SK-N-SH (cell line): ENCODE measurements at regions not wholly inside any gene's neighbourhood (a gene's known extent, or its start where the extent isn't known, plus 50 kb on each side); places are given as distances from the start of the nearest gene placed in this dataset.

Source experiments
- CTCF ChIA-PET: fragments of 300-600, 350-600 bp; formaldehyde crosslinking; extraction: SDS; loops from one replicate; lab custom pipeline; 2021; lab: Yijun Ruan, JAX
- POLR2A ChIA-PET: fragments of 350-600 bp; sonication (Branson Sonifier 250); formaldehyde crosslinking; extraction: SDS; loops from one replicate; lab custom pipeline; 2020; ENCODE audit warnings: antibody characterized with exemption, inconsistent platforms; lab: Yijun Ruan, JAX
- DNase-seq: peaks from one replicate; pipeline ENCODE4 v3.0.0; 2012
- H2AFZ ChIP-seq: fragments of 200-600 bp; sonication (generic); 2 replicates; pipeline ENCODE4 v1.8.1; 2016; ENCODE audit warnings: antibody characterized with exemption, mild to moderate bottlenecking, low read depth
- H3F3A ChIP-seq: fragments of 200-600 bp; sonication (generic); replicated peaks from 2 replicates; pipeline ENCODE3; 2016; ENCODE audit warnings: antibody characterized with exemption, mild to moderate bottlenecking; ENCODE audit not compliant: insufficient read depth
- H3K27ac ChIP-seq, 2 experiments: fragments of 200-500 bp in 1 of 2; fragments of 200-600 bp in 1 of 2; sonication (Bioruptor generic) in 1 of 2; sonication (generic), shearing (Covaris generic) in 1 of 2; 2 replicates each; pipeline versions ENCODE4 v1.5.1 to v1.6.1; 2014 to 2016; ENCODE audit warnings: low read depth in 2 of 2, inconsistent platforms in 1 of 2, low read length in 1 of 2, mild to moderate bottlenecking in 1 of 2, mixed read lengths in 1 of 2
- H3K27me3 ChIP-seq: fragments of 200-600 bp; sonication (generic), shearing (Covaris generic); 2 replicates; pipeline ENCODE4 v1.6.1; 2016; ENCODE audit warnings: mixed run types; ENCODE audit not compliant: insufficient read depth
- H3K36me3 ChIP-seq, 2 experiments: fragments of 200-500 bp in 1 of 2; fragments of 200-600 bp in 1 of 2; sonication (Bioruptor generic) in 1 of 2; sonication (generic) in 1 of 2; replicated peaks in 1 of 2; 2 replicates each; pipeline versions ENCODE3 to v1.5.1; 2014 to 2016; ENCODE audit warnings: low read length in 1 of 2, mild to moderate bottlenecking in 1 of 2; ENCODE audit not compliant: insufficient read depth in 2 of 2, control insufficient read depth in 1 of 2
- H3K4me1 ChIP-seq, 2 experiments: fragments of 200-500 bp in 1 of 2; fragments of 200-600 bp in 1 of 2; sonication (Bioruptor generic) in 1 of 2; sonication (generic), shearing (Covaris generic) in 1 of 2; 2 replicates each; pipeline versions ENCODE4 v1.5.1 to v1.6.1; 2014 to 2016; ENCODE audit warnings: low read depth in 1 of 2, low read length in 1 of 2, mixed run types in 1 of 2; ENCODE audit not compliant: insufficient read depth in 2 of 2, control insufficient read depth in 1 of 2
- H3K4me2 ChIP-seq: fragments of 200-600 bp; sonication (generic), shearing (Covaris generic); 2 replicates; pipeline ENCODE4 v1.6.1; 2017; ENCODE audit warnings: mixed run types
- H3K4me3 ChIP-seq, 2 experiments: fragments of 200-500 bp in 1 of 2; fragments of 200-600 bp in 1 of 2; sonication (Bioruptor generic) in 1 of 2; sonication (generic), shearing (Covaris generic) in 1 of 2; 2 replicates each; pipeline versions ENCODE4 v1.5.1 to v1.8.1; 2014 to 2016; ENCODE audit warnings: low read depth in 2 of 2, inconsistent platforms in 1 of 2, low read length in 1 of 2, mild to moderate bottlenecking in 1 of 2, mixed read lengths in 1 of 2, moderate library complexity in 1 of 2
- H3K79me2 ChIP-seq: fragments of 200-600 bp; sonication (generic); 2 replicates; pipeline ENCODE4 v1.8.1; 2017; ENCODE audit warnings: mild to moderate bottlenecking; ENCODE audit not compliant: insufficient read depth
- H3K9ac ChIP-seq: fragments of 200-600 bp; sonication (generic); 2 replicates; pipeline ENCODE4 v1.6.1; 2017; ENCODE audit warnings: mixed run types
- H3K9me2 ChIP-seq: fragments of 200-600 bp; sonication (generic); 2 replicates; pipeline ENCODE4 v1.6.1; 2017; ENCODE audit warnings: mixed run types
- H3K9me3 ChIP-seq: fragments of 200-600 bp; sonication (generic); 2 replicates; pipeline ENCODE4 v1.6.1; 2017; ENCODE audit warnings: mixed run types, mild to moderate bottlenecking, moderate library complexity
- H4K20me1 ChIP-seq: fragments of 200-600 bp; sonication (generic); 2 replicates; pipeline ENCODE4 v1.6.1; 2017; ENCODE audit warnings: mild to moderate bottlenecking, mixed run types; ENCODE audit not compliant: insufficient read depth
- ELF1 ChIP-seq: IDR thresholded peaks from 2 replicates; pipeline ENCODE4 v1.4.0; 2012
- EP300 ChIP-seq, 2 experiments: IDR thresholded peaks; 2 replicates each; pipeline versions ENCODE4 v1.4.0 to v1.6.1; 2012; ENCODE audit warnings: borderline replicate concordance in 1 of 2, low read depth in 1 of 2, low read length in 1 of 2
- FOXJ3 ChIP-seq: sonication (generic); formaldehyde crosslinking; IDR thresholded peaks from 2 replicates; pipeline ENCODE4 v1.5.1; 2020; ENCODE audit warnings: mild to moderate bottlenecking, missing genetic modification reagents
- GABPA ChIP-seq: IDR thresholded peaks from 2 replicates; pipeline ENCODE4 v1.4.0; 2012; ENCODE audit warnings: low read depth, mild to moderate bottlenecking
- GATA2 ChIP-seq: sonication (generic); formaldehyde crosslinking; IDR thresholded peaks from 2 replicates; pipeline ENCODE4 v1.5.0; 2020; ENCODE audit warnings: mild to moderate bottlenecking, missing genetic modification reagents
- MXI1 ChIP-seq: IDR thresholded peaks from 2 replicates; pipeline ENCODE4 v1.6.1; 2012; ENCODE audit warnings: mild to moderate bottlenecking, low read depth, low read length, improper control_type of control experiment
- NFIC ChIP-seq: IDR thresholded peaks from 2 replicates; pipeline ENCODE4 v1.4.0; 2012; ENCODE audit warnings: borderline replicate concordance
- RAD21 ChIP-seq: IDR thresholded peaks from 2 replicates; pipeline ENCODE4 v1.6.1; 2012; ENCODE audit warnings: mild to moderate bottlenecking, low read length
- RCOR1 ChIP-seq: fragments of 150-350 bp; IDR thresholded peaks from 2 replicates; pipeline ENCODE4 v1.6.1; 2017; ENCODE audit warnings: antibody characterized with exemption, low read length
- RFX5 ChIP-seq: IDR thresholded peaks from 2 replicates; pipeline ENCODE4 v1.6.1; 2012; ENCODE audit warnings: mild to moderate bottlenecking, improper control_type of control experiment, low read length
- RXRA ChIP-seq: IDR thresholded peaks from 2 replicates; pipeline ENCODE4 v1.4.0; 2012; ENCODE audit warnings: low read depth, mild to moderate bottlenecking, borderline replicate concordance
- SIN3A ChIP-seq: IDR thresholded peaks from 2 replicates; pipeline ENCODE4 v1.6.1; 2012; ENCODE audit warnings: low read depth, mild to moderate bottlenecking, low read length, moderate library complexity, borderline replicate concordance
- TAF1 ChIP-seq: IDR thresholded peaks from 2 replicates; pipeline ENCODE4 v1.6.1; 2012; ENCODE audit warnings: low read depth, mild to moderate bottlenecking, low read length, moderate library complexity, borderline replicate concordance
- YY1 ChIP-seq: IDR thresholded peaks from 2 replicates; pipeline ENCODE4 v1.4.0; 2012; ENCODE audit warnings: low read depth, mild to moderate bottlenecking
- WGBS: methylation state at CpG from one replicate; pipeline ENCODE4 v1.1.6; 2017; ENCODE audit warnings: low lambda C conversion rate; 5-methylcytosine and 5-hydroxymethylcytosine counted together
- TF ChIP-seq, protein P1 (sequence below): IDR thresholded peaks from 2 replicates; pipeline ENCODE4 v1.4.0; 2012; ENCODE audit warnings: low read depth
- TF ChIP-seq, protein P2 (sequence below): fragments of 150-350 bp; IDR thresholded peaks from 2 replicates; pipeline ENCODE4 v1.6.1; 2017; ENCODE audit warnings: antibody characterized with exemption, low read length, low read depth, borderline replicate concordance
- TF ChIP-seq, protein P3 (sequence below): fragments of 150-350 bp; IDR thresholded peaks from 2 replicates; pipeline ENCODE4 v1.6.1; 2016; ENCODE audit warnings: mild to moderate bottlenecking, low read depth, low read length
- TF ChIP-seq, protein P4 (sequence below): fragments of 200-600 bp; sonication (generic); IDR thresholded peaks from 2 replicates; pipeline ENCODE4 v1.6.1; 2017; ENCODE audit warnings: antibody characterized with exemption, mild to moderate bottlenecking, moderate library complexity

DNA sequence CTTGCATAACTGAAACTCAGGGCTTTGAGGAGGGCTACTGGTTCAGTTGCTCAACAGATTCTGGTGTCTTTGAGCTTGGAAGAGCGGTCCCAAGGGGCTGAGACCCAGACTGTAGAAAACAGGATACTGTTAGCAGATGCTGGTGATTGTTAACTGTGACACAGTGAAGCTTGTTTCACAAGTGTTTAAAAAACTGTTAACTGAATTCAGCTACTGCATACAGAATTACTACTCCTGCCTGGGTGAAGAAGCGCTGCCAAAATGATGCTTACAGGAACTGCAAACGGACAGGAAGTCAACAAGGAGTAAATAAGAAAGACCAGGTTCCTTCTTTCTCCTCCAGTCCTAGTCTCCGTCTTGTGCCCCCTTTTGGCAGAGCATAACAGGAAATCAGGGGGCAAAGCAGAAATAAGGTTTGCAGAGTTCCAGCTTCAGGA is 195.3 kb upstream of the USP25 start:
- Histone ChIP-seq H3K9me2 (no peaks in the 10 kb centered on the region), H3K4me2 (no peak overlapping the region), H3F3A (no peaks in the 10 kb centered on the region), H3K36me3 (no peaks in the 10 kb centered on the region), H3K4me3 (no peak overlapping the region), H3K9me3 (no peaks in the 10 kb centered on the region), H3K79me2 (no peaks in the 10 kb centered on the region), H3K27me3 (no peaks in the 10 kb centered on the region), H3K4me1 (no peaks in the 10 kb centered on the region), H3K27ac (no peak overlapping the region), H4K20me1 (no peaks in the 10 kb centered on the region), H3K9ac (no peak overlapping the region), H2AFZ (no peak overlapping the region)
- no peak for TF ChIP-seq MXI1
- TF ChIP-seq RXRA = no peak
- TF ChIP-seq, protein P1, sequence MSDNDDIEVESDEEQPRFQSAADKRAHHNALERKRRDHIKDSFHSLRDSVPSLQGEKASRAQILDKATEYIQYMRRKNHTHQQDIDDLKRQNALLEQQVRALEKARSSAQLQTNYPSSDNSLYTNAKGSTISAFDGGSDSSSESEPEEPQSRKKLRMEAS = no peak
- TF ChIP-seq RAD21 = no peak
- TF ChIP-seq, protein P2, sequence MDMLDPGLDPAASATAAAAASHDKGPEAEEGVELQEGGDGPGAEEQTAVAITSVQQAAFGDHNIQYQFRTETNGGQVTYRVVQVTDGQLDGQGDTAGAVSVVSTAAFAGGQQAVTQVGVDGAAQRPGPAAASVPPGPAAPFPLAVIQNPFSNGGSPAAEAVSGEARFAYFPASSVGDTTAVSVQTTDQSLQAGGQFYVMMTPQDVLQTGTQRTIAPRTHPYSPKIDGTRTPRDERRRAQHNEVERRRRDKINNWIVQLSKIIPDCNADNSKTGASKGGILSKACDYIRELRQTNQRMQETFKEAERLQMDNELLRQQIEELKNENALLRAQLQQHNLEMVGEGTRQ = no peak
- TF ChIP-seq NFIC = no peak
- no peak for TF ChIP-seq FOXJ3
- TF ChIP-seq YY1 = no peak
- no peak for TF ChIP-seq TAF1
- TF ChIP-seq EP300 (IDR thresholded peaks at IDR 0.05; ENCODE audit: borderline replicate concordance in 1 of 2, low read depth in 1 of 2, low read length in 1 of 2) = no peak
- no peak for TF ChIP-seq RCOR1
- no peak for TF ChIP-seq RFX5
- TF ChIP-seq, protein P3, sequence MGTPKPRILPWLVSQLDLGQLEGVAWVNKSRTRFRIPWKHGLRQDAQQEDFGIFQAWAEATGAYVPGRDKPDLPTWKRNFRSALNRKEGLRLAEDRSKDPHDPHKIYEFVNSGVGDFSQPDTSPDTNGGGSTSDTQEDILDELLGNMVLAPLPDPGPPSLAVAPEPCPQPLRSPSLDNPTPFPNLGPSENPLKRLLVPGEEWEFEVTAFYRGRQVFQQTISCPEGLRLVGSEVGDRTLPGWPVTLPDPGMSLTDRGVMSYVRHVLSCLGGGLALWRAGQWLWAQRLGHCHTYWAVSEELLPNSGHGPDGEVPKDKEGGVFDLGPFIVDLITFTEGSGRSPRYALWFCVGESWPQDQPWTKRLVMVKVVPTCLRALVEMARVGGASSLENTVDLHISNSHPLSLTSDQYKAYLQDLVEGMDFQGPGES = no peak
- no peak for TF ChIP-seq GABPA
- no peak for TF ChIP-seq ELF1
- no peak for TF ChIP-seq GATA2 (CRISPR knock-in tag)
- TF ChIP-seq, protein P4, sequence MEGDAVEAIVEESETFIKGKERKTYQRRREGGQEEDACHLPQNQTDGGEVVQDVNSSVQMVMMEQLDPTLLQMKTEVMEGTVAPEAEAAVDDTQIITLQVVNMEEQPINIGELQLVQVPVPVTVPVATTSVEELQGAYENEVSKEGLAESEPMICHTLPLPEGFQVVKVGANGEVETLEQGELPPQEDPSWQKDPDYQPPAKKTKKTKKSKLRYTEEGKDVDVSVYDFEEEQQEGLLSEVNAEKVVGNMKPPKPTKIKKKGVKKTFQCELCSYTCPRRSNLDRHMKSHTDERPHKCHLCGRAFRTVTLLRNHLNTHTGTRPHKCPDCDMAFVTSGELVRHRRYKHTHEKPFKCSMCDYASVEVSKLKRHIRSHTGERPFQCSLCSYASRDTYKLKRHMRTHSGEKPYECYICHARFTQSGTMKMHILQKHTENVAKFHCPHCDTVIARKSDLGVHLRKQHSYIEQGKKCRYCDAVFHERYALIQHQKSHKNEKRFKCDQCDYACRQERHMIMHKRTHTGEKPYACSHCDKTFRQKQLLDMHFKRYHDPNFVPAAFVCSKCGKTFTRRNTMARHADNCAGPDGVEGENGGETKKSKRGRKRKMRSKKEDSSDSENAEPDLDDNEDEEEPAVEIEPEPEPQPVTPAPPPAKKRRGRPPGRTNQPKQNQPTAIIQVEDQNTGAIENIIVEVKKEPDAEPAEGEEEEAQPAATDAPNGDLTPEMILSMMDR = no peak
- no peak for TF ChIP-seq SIN3A
- CTCF ChIA-PET = no interaction called here
- 42% methylated on average over 4 of the region's 4 CpGs for WGBS
- POLR2A ChIA-PET = no interaction called here
- no peak for DNase-seq
